ENCODE measurements at regions not wholly inside any gene's neighbourhood (a gene's known extent, or its start where the extent isn't known, plus 50 kb on each side); places are given as distances from the start of the nearest gene placed in this dataset.

- no peak for DNase-seq
These were observed 162.8 kb upstream of the RARB start for GRCh38 chr3:25265284-25265683.

- DNase-seq: no peak
These were observed 161.4 kb upstream of the RARB start for GRCh38 chr3:25266677-25267076.

GRCh38 chr3:25272090-25272489, 156.0 kb upstream of the RARB start:
- no peak for DNase-seq

DNA sequence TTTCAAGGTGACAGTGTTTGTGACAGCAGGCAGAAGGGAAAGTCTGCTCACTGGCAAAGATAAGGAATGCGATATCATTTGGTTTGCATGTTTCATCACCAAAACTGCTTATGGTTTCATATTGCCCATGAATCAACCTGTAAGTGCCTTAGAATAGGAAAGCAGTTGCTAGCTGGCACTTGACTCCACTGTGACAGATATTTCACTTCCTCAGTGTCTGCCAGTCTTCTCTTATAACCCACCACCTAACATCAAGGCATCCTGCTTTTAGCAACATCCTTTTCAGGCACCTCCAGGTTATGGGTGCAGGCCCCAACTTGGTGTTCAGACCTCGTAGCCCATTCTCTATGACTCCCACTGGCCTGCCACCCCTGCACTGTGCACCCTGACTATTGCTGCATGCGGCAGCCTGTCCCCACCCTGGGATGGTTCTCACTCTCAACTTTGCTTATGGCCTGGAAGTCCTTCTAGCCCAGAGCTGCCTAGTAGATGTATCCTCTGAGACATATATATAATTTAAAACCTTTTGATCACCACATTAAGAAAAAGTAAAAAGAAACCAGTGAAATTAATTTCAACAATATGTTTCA, 154.4 kb upstream of the RARB start:
- no peak for DNase-seq

GRCh38 chr3:25277503-25277902, 150.6 kb upstream of the RARB start:
- no peak for DNase-seq

GRCh38 chr3:25281041-25281731, 146.9 kb upstream of the RARB start:
- no peak for DNase-seq

DNA sequence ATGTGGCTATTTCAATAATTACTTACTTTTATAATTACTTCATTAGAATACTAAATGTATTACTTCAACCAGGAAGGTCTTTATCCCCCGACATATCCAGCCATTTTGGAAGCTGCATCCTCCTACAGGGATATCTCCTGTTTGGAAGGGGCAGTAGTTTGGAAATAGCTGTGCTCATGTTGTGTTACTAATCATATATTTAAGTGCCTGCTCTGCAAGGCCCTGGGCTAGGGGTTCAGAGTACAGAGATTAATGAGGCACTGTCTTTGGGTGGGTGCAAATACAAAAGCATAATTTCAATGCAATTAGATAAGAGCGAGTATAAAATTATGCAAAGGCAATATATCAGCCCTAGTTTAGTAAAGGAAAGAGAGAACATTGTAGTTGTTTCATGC, 146.3 kb upstream of the RARB start:
- DNase-seq: no peak

DNA sequence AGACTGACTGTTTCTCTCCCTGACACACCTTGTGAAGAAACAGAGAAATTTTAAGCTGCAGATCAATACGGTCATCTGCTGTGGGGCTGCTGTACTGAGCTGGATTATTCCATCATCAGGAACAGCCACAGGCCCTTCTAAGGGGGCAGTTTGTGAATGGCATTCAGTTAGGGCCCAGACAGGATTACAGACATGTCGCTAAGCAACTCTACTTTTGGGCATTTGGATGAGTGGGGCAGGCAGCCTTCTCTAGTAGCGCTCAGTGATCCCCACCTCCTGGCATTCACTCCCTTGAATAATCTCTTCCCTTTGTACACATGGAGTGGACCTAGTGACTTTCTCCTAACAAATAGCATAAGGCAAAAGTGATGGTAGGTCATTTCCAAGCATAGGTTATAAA, 144.4 kb upstream of the RARB start:
- no peak for DNase-seq

DNA sequence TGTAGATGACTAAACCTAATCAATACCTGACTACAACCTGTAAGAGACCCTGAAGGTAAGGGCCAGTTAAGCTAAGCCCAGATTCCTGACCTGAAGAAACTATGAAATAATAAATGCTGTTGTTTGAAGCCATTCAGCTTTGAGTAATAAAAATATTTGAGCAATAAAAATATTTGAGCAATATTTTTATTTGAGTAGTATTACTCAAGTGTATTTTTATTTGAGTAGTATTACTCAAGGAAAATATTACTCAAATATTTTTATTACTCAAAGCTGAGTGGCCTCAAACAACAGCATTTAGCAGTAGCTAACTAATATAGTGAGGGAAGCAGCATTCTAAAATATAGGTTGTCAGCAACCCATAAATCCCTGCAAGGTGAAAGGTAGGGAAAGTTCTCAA, 143.8 kb upstream of the RARB start:
- DNase-seq: no peak

- no peak for DNase-seq
These were observed 140.7 kb upstream of the RARB start for GRCh38 chr3:25287291-25287884.

DNA sequence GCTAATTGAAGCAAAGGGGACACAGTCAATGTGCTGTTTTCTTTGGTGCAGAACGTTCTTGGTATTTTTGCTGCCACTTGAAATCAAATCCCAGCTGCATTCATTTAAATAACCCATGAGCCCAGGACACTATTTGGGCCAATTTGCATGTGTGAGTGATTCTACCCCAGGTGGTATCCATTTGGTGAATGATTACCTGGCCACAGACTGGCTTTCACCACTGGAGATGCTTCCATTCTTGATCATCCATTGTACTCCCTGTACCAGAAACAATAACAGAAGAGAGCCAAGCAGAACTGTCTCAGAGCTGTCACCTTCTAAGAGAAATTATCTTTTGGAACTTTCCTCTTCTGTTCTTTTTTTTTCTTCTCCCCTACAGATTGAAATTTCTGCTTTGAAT, 139.7 kb upstream of the RARB start:
- no peak for DNase-seq

- no peak for DNase-seq
These were observed 138.9 kb upstream of the RARB start for GRCh38 chr3:25289156-25289555.

DNA sequence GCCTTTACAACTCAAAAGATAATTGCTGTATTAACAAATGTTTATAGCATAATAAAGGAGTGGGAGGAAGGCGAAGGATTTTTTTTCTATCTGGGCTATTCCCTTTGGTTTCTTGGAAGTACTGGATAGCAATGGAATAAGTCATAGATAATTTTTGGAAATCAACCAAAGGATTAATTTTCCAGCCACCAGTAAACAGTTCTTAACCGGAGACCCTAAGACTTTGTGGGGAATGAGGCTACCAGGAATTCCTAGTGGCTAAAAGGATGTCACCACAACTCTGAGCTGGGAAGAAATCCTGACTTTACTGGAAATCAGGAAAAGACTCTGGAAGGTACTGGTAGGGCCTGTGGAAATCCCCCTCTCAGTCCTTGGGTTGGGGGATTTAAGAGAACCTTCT, 138.4 kb upstream of the RARB start:
- no peak for DNase-seq

DNA sequence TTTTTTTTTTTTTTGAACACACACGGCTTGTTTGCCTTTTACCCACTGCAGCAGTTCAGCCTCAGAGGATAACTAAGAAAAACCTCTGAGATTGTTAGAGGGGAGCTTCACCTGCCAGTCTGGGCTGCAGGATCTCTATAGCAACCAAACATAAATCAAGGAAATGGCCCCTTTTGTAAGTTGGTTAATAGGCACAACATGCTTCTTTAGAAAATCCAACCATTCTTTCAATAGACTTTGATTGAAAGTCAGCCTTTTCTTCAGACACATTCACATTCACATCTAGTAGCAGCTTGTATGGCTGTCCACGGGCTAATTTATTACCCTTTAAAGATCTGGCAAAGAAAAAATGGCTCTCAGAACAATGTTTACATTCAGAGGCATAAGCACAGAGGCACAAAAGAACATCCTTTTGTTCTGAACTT, 136.6 kb upstream of the RARB start:
- no peak for DNase-seq

- DNase-seq: no peak
These were observed 136.0 kb upstream of the RARB start for GRCh38 chr3:25292036-25292435.

DNA sequence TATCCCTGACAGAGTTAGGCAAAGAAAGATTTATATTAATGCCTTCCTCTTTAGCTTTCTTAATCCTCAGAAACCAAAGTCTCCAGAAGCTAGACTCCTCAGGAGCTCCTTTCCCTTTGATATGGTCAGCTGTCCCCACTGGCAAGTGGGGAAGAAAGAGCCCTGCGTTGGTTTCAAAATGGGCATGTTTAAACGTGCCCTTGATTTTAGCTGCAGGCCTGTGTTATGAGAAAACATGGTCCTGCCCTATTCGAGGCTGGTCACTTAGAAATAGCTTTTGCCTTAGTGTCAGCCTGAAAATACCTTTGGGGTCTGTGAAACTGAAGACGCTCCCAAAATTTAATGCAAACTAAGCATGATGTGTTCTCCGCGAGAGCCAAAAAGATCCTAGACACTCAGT, 135.5 kb upstream of the RARB start:
- no peak for DNase-seq

DNA sequence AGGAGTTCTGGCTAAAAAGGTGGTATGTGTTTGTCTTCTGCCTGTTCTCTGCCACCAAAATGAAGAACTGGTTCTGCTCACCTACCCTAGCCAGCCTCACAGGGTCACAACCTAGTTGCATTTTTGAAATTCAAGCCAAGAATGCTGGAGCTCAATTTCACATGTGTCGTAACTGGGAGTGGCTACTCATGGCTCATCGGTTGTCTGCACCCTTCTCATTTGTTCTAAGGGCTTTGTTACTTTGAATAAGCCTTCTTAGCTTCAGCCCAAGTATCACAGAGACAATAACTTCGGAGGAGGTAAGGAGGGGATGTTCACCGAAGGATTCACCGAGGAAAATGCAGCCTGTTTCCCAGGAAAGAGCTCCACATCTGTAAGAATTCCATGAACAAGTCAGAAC, 134.3 kb upstream of the RARB start:
- no peak for DNase-seq

GRCh38 chr3:25294169-25294805, 133.8 kb upstream of the RARB start:
- DNase-seq: no peak

- no peak for DNase-seq
These were observed 130.1 kb upstream of the RARB start for GRCh38 chr3:25297667-25298585.

GRCh38 chr3:25300141-25300540, 127.9 kb upstream of the RARB start:
- no peak for DNase-seq

- DNase-seq: no peak
These were observed 123.1 kb upstream of the RARB start for GRCh38 chr3:25304916-25305315.

GRCh38 chr3:25306066-25306465, 122.0 kb upstream of the RARB start:
- no peak for DNase-seq

GRCh38 chr3:25306705-25307104, 121.4 kb upstream of the RARB start:
- no peak for DNase-seq

All from NCI-H345 (cell line).